K562 (cell line): ENCODE measurements at regions not wholly inside any gene's neighbourhood (a gene's known extent, or its start where the extent isn't known, plus 50 kb on each side); places are given as distances from the start of the nearest gene placed in this dataset.

Source experiments
- ATAC-seq: fragments of 200-7000 bp; cut with Tn5 transposase; 3 replicates; pipeline ENCODE4 v1.9.1; 2020; ENCODE audit warnings: moderate library complexity
- BruUV-seq: library from RNA; stranded (reverse); fragments of 400-500 nt; replicated peaks from 2 replicates; lab custom pipeline; 2021; lab: Mats Ljungman, UMichigan
- CTCF ChIA-PET: fragments of 300-600 bp; formaldehyde crosslinking; extraction: SDS; loops from one replicate; lab custom pipeline; 2021; ENCODE audit warnings: low intra/inter-chr PET ratio; lab: Yijun Ruan, JAX
- POLR2A ChIA-PET: fragments of 300-600, 350-650 bp; sonication (Branson Sonifier 250); formaldehyde crosslinking; extraction: SDS; loops from one replicate; lab custom pipeline; 2021; ENCODE audit warnings: antibody characterized with exemption, inconsistent platforms; lab: Yijun Ruan, JAX
- DNase-seq, 4 experiments: peaks; one replicate each; pipeline versions ENCODE4 v3.0.0 to v3.0.0-alpha.2; 2011 to 2018; ENCODE audit warnings: low spot score in 3 of 4, mixed read lengths in 3 of 4; ENCODE audit errors: extremely low read depth in 1 of 4
- FAIRE-seq: peaks from 2 replicates; lab custom pipeline; 2011; peaks lifted over from hg19 to GRCh38; lab: Jason Lieb, UNC
- H2AFZ ChIP-seq: 2 replicates; pipeline ENCODE4 v1.6.0; 2011; ENCODE audit warnings: low read depth, low read length, control low read depth, inconsistent platforms
- H3K27ac ChIP-seq: fragments of 200-600 bp; 3 replicates; pipeline ENCODE4 v1.8.0; 2011; ENCODE audit warnings: low read depth, mild to moderate bottlenecking, control low read depth, inconsistent platforms, low read length, moderate library complexity, mixed read lengths; ENCODE audit errors: extremely low read depth
- H3K27me3 ChIP-seq, 2 experiments: fragments of 300-600 bp in 1 of 2; 2 replicates in 1 of 2; 3 replicates in 1 of 2; pipeline versions ENCODE4 v1.6.0 to v1.8.0; 2011; ENCODE audit warnings: inconsistent platforms in 2 of 2, low read length in 2 of 2, mild to moderate bottlenecking in 1 of 2, mixed read lengths in 1 of 2, moderate library complexity in 1 of 2; ENCODE audit not compliant: control insufficient read depth in 2 of 2, insufficient read depth in 2 of 2
- H3K36me3 ChIP-seq: fragments of 300-600 bp; 3 replicates; pipeline ENCODE4 v1.8.0; 2011; ENCODE audit warnings: mild to moderate bottlenecking, low read length, inconsistent platforms; ENCODE audit not compliant: control insufficient read depth, insufficient read depth
- H3K4me1 ChIP-seq, 2 experiments: fragments of 200-600 bp in 1 of 2; replicated peaks in 1 of 2; 2 replicates in 1 of 2; 3 replicates in 1 of 2; pipeline versions ENCODE4 v1.5.1 to v1.8.0; 2011; ENCODE audit warnings: inconsistent platforms in 2 of 2, low read length in 2 of 2, mild to moderate bottlenecking in 1 of 2, mixed read lengths in 1 of 2, moderate library complexity in 1 of 2; ENCODE audit not compliant: control insufficient read depth in 2 of 2, insufficient read depth in 2 of 2
- H3K4me2 ChIP-seq: 2 replicates; pipeline ENCODE4 v1.6.1; 2011; ENCODE audit warnings: low read length, control low read depth, inconsistent platforms, mixed read lengths; ENCODE audit not compliant: insufficient read depth
- H3K4me3 ChIP-seq: fragments of 200-600 bp; sonication (generic), shearing (Covaris generic); 2 replicates; pipeline ENCODE4 v1.5.1; 2016; ENCODE audit warnings: control low read depth, inconsistent platforms
- H3K79me2 ChIP-seq: fragments of 200-600 bp; 3 replicates; pipeline ENCODE4 v1.8.0; 2011; ENCODE audit warnings: low read length, inconsistent platforms; ENCODE audit not compliant: control insufficient read depth, insufficient read depth
- H3K9ac ChIP-seq, 2 experiments: 2 replicates each; pipeline versions ENCODE4 v1.6.0 to v1.6.1; 2011; ENCODE audit warnings: low read depth in 2 of 2, low read length in 2 of 2, control low read depth in 1 of 2, inconsistent platforms in 1 of 2, mild to moderate bottlenecking in 1 of 2, mixed read lengths in 1 of 2; ENCODE audit not compliant: insufficient read depth in 1 of 2
- H3K9me1 ChIP-seq: one replicate; pipeline ENCODE4 v1.6.0; 2011; ENCODE audit warnings: inconsistent platforms, mild to moderate bottlenecking, low read length, moderate library complexity; ENCODE audit not compliant: control insufficient read depth, insufficient read depth
- H3K9me3 ChIP-seq: replicated peaks from 2 replicates; pipeline ENCODE4 v1.5.1; 2011; ENCODE audit warnings: low read depth, low read length, inconsistent platforms; ENCODE audit not compliant: control insufficient read depth, insufficient read depth
- H4K20me1 ChIP-seq: replicated peaks from 2 replicates; pipeline ENCODE4 v1.6.1; 2011; ENCODE audit warnings: low read length, inconsistent platforms, mixed read lengths; ENCODE audit not compliant: control insufficient read depth, insufficient read depth
- ARID3A ChIP-seq: IDR thresholded peaks from 2 replicates; pipeline ENCODE4 v1.6.1; 2012; ENCODE audit warnings: low read depth, low read length, improper control_type of control experiment, borderline replicate concordance
- BMI1 ChIP-seq: fragments of 150-350 bp; IDR thresholded peaks from 2 replicates; pipeline ENCODE4 v1.6.1; 2014; ENCODE audit warnings: low read length
- ESRRA ChIP-seq: fragments of 450-650 bp; IDR thresholded peaks from 2 replicates; pipeline ENCODE4 v1.6.1; 2014; ENCODE audit warnings: low read depth, mild to moderate bottlenecking, moderate library complexity, borderline replicate concordance
- MED1 ChIP-seq: sonication (generic); formaldehyde crosslinking; IDR thresholded peaks from 2 replicates; pipeline ENCODE4 v1.8.1; 2023; ENCODE audit warnings: missing genetic modification reagents, borderline replicate concordance
- MTA1 ChIP-seq: fragments of 450-650 bp; IDR thresholded peaks from 2 replicates; pipeline ENCODE4 v1.6.1; 2017; ENCODE audit warnings: borderline replicate concordance
- POLR2AphosphoS5 ChIP-seq: IDR thresholded peaks from 2 replicates; pipeline ENCODE4 v1.6.1; 2011; ENCODE audit warnings: mild to moderate bottlenecking, low read depth, low read length, moderate library complexity; ENCODE audit not compliant: control insufficient read depth, insufficient read depth
- RAD21 ChIP-seq, 2 experiments: fragments of 250-450 bp in 1 of 2; fragments of 450-650 bp in 1 of 2; sonication (Bioruptor Pico) in 1 of 2; formaldehyde crosslinking in 1 of 2; IDR thresholded peaks in 1 of 2; conservative IDR thresholded peaks in 1 of 2; 2 replicates each; pipeline versions ENCODE4 v1.4.0 to v1.8.0; 2020 to 2022; ENCODE audit warnings: mild to moderate bottlenecking in 2 of 2, moderate library complexity in 1 of 2
- RBM25 ChIP-seq: fragments of 200-400 bp; formaldehyde crosslinking; IDR thresholded peaks from 2 replicates; pipeline ENCODE4 v1.6.1; 2018; ENCODE audit warnings: low read length, low read depth, moderate library complexity; ENCODE audit not compliant: severe bottlenecking
- RHOXF2B ChIP-seq: fragments of 250-450 bp; sonication (Bioruptor Pico); conservative IDR thresholded peaks from 2 replicates; pipeline ENCODE4 v1.5.1; 2021
- U2AF2 ChIP-seq: fragments of 200-400 bp; formaldehyde crosslinking; optimal IDR thresholded peaks from 2 replicates; pipeline ENCODE3; 2017; ENCODE audit warnings: low read depth, mild to moderate bottlenecking, low read length
- ZC3H8 ChIP-seq: fragments of 450-650 bp; IDR thresholded peaks from 2 replicates; pipeline ENCODE4 v1.6.1; 2017
- ZNF41 ChIP-seq: fragments of 250-450 bp; sonication (Bioruptor Pico); conservative IDR thresholded peaks from 2 replicates; pipeline ENCODE4 v1.4.0; 2020; ENCODE audit warnings: mild to moderate bottlenecking
- ZNF780A ChIP-seq: fragments of 250-450 bp; sonication (Bioruptor Pico); IDR thresholded peaks from 2 replicates; pipeline ENCODE4 v1.5.0; 2021; ENCODE audit warnings: mild to moderate bottlenecking
- WGBS: fragments of 100-300 bp; shearing (Covaris generic); methylation state at CpG from one replicate; pipeline ENCODE4 v1.1.6; 2016; ENCODE audit warnings: low coverage, mixed read lengths; ENCODE audit not compliant: insufficient coverage; ENCODE audit errors: missing lambda C conversion rate; 5-methylcytosine and 5-hydroxymethylcytosine counted together
- in situ Hi-C: fragments of 300-500 bp; cut with MboI; formaldehyde crosslinking; loops from 4 replicates; pipeline ENCODE4 v1.15.0; 2018; ENCODE audit warnings: inconsistent platforms, mixed read lengths
- intact Hi-C: fragments of 100-400 bp; cut with micrococcal nuclease; formaldehyde crosslinking; loops from 2 replicates; pipeline ENCODE4 v1.14.2; 2022
- TF ChIP-seq, protein P1 (sequence below): fragments of 450-650 bp; IDR thresholded peaks from 2 replicates; pipeline ENCODE4 v1.6.1; 2018; ENCODE audit not compliant: partially characterized antibody
- TF ChIP-seq, protein P2 (sequence below): fragments of 450-650 bp; IDR thresholded peaks from 2 replicates; pipeline ENCODE4 v1.7.0; 2016; ENCODE audit warnings: borderline replicate concordance

DNA sequence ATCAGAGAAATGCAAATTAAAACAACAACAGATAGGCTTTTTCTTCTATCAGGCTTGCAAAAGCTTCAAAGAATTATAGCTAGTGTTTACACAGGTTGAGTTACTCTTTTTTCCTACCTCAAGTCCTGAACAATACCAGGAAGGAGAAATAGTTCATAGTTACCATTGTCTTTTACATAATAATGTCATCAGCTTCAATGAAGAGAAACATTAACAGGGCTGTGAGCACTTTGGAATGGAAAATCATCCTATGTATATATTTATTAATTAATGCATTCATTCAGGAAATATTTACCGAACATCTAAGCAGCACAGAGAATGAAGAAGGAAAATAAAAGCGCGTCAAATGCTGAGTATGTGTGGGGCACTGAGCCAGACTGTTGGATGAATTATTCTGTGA is 197.3 kb downstream of the ZBTB18 start:
- Histone ChIP-seq H3K27ac (no peak overlapping the region), H3K79me2 (no peaks in the 10 kb centered on the region), H3K4me1 (no peaks in the 10 kb centered on the region), H3K36me3 (no peaks in the 10 kb centered on the region), H3K4me2 (no peak overlapping the region), H4K20me1 (no peaks in the 10 kb centered on the region; the same call in 1 of the 2 replicates), H3K9ac (no peak overlapping the region), H3K9me3 (no peaks in the 10 kb centered on the region), H3K27me3 (peaks cover 7 to 26% of the 10 kb centered on the region in 2 experiments; a peak in 4 of 5 replicates), H3K9me1 (no peaks in the 10 kb centered on the region), H2AFZ (no peak overlapping the region), H3K4me3 (no peak overlapping the region)
- POLR2A ChIA-PET, result interaction anchor here (0.6 kb wide), 1 partner anchor 687 kb away, joined by 3 read pairs; no protein-coding TSS in a partner anchor
- no TSS peak for BruUV-seq
- in situ Hi-C loops, result no loop called here
- TF ChIP-seq, protein P1, sequence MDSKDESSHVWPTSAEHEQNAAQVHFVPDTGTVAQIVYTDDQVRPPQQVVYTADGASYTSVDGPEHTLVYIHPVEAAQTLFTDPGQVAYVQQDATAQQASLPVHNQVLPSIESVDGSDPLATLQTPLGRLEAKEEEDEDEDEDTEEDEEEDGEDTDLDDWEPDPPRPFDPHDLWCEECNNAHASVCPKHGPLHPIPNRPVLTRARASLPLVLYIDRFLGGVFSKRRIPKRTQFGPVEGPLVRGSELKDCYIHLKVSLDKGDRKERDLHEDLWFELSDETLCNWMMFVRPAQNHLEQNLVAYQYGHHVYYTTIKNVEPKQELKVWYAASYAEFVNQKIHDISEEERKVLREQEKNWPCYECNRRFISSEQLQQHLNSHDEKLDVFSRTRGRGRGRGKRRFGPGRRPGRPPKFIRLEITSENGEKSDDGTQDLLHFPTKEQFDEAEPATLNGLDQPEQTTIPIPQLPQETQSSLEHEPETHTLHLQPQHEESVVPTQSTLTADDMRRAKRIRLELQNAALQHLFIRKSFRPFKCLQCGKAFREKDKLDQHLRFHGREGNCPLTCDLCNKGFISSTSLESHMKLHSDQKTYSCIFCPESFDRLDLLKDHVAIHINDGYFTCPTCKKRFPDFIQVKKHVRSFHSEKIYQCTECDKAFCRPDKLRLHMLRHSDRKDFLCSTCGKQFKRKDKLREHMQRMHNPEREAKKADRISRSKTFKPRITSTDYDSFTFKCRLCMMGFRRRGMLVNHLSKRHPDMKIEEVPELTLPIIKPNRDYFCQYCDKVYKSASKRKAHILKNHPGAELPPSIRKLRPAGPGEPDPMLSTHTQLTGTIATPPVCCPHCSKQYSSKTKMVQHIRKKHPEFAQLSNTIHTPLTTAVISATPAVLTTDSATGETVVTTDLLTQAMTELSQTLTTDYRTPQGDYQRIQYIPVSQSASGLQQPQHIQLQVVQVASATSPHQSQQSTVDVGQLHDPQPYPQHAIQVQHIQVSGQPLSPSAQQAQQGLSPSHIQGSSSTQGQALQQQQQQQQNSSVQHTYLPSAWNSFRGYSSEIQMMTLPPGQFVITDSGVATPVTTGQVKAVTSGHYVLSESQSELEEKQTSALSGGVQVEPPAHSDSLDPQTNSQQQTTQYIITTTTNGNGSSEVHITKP, result no peak
- TF ChIP-seq MTA1 (no peak), RHOXF2B (CRISPR knock-in tag) (no peak), RBM25 (no peak), RAD21 (CRISPR knock-in tag; conservative IDR thresholded peaks at IDR 0.05 in 1 of 2, IDR thresholded peaks at IDR 0.05 in 1 of 2) (no peak), ZC3H8 (no peak), ESRRA (no peak), ZNF780A (no peak), ZNF41 (CRISPR knock-in tag) (no peak), BMI1 (no peak), MED1 (CRISPR knock-in tag) (no peak), ARID3A (no peak), U2AF2 (no peak), POLR2AphosphoS5 (no peak)
- TF ChIP-seq, protein P2, sequence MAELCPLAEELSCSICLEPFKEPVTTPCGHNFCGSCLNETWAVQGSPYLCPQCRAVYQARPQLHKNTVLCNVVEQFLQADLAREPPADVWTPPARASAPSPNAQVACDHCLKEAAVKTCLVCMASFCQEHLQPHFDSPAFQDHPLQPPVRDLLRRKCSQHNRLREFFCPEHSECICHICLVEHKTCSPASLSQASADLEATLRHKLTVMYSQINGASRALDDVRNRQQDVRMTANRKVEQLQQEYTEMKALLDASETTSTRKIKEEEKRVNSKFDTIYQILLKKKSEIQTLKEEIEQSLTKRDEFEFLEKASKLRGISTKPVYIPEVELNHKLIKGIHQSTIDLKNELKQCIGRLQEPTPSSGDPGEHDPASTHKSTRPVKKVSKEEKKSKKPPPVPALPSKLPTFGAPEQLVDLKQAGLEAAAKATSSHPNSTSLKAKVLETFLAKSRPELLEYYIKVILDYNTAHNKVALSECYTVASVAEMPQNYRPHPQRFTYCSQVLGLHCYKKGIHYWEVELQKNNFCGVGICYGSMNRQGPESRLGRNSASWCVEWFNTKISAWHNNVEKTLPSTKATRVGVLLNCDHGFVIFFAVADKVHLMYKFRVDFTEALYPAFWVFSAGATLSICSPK, result no peak
- ATAC-seq (no peak), DNase-seq (no peak), FAIRE-seq (no peak)
- intact Hi-C loops, result no loop called here
- 0% methylated on average over 3 of the region's 3 CpGs for WGBS
- CTCF ChIA-PET, result no interaction called here
